Activated CD4-positive, CD25-positive, alpha-beta regulatory T cell treated with anti-CD3 and anti-CD28 coated beads, Interleukin-2, amount 50 U/mL, for 16 hours (primary cell): ENCODE measurements at regions not wholly inside any gene's neighbourhood (a gene's known extent, or its start where the extent isn't known, plus 50 kb on each side); places are given as distances from the start of the nearest gene placed in this dataset.

Experiments used
- DNase-seq: peaks from one replicate; pipeline ENCODE4 v3.0.0-alpha.2; 2020; ENCODE audit warnings: low read depth, low spot score

DNA sequence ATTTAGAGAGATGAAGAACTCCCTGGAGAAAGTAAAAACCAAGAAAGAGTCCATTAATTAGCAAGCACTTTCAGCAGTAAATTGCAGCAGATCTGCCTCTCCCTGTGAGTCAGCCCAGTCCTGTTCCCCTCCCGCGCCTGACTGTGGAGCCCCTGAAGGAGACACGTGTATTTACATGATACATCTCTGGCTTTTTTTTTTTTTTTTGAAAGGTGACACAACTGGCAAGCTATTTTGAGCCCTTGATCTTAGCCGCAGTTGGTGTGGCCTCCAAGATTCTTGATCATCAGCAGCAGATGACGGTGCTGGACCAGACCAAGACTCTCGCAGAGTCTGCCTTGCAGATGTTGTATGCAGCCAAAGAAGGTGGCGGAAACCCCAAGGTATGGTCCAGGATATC, 271.8 kb upstream of the TPM1 start:
- DNase-seq: no peak

DNA sequence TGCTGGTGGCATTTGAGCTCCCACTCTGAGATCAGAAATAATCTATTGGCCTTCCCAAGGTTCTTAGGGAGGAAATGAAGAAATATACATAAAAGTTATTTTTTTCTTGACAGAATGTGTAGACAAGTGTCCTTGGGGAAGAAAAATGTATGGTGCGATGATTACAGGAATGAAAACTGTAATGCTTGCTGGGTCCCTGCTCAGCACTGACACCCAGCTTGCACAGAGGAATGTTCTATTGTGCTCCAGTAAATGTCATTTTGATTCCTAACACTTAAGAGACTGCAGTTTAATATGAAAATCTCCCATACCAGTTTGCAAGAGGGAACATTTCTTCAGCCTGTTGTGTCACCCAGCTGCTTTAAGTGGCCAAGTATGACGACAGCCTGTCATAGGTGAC, 271.3 kb upstream of the TPM1 start:
- DNase-seq: no peak

DNA sequence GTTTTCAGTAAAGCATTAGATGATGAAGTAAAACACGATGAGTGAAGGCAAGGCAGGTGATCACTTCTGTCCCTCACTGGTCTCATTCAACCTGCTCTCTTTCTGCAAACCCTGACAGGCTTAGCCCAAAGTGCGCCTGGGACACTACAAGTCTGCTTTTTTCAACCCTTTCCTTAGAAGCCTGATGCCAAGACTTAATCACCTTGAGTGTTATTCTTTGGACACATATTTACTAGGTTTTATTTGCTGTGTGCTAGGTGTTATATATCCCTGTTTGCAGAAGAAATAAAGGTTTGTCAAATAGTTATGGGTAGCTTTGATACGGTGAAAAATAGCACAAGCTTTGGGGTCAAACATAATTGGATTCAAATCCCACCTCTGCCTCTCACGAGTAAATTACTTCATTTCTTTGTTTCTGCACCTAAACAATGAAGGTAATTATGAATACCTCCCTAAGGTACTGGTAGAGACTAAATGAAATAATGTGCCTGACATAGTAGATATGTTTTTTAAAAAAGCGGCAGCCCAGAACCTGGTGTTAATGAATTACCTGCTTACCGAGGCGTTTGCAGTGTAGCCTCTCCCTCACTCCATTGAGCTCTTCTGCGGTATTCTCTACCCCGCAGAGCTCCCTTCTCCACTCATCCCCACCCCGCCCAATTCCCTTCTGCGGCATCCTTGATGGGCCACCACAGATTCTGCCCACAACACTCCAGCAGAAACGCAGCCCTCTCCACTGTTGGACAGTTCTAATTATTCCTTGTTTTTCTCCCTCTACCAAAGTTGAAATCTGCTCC, 269.0 kb upstream of the TPM1 start:
- no peak for DNase-seq

DNA sequence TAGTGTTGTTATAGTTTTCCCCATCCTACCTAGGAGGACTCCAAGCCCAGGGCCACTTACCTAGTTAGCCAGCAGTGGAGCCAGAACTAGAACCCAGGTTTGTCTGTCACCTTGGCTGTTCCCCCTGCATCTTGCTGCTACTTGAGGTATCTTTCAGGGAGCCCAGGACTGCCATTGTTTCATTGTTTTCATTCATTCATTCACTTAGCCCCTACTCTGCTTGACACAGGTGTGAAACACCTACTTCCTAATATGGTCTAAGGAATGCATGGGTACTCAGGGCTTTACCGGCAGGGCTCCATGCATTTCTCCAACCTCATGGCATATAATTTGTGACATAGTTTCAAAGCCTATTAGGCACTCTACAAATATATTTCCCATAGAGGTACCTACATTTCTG, 266.6 kb upstream of the TPM1 start:
- no peak for DNase-seq

DNA sequence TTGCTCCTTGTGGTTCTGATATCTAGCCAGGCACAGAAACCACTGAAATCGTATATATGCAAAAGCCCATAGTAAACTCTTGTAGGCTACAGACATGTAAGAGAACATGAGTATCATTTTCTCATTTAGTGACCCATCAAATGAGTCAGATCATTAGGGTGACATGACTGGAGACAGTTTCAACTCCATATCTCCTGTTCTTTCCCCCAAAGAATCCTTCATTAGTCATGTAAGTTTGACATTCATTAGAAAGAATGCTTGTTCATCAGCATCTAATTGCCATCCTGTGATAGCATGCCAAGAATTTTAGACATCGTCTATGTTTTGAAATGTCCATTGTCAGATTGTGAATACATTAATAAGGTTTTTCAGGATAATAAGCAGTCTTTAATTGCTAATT, 264.9 kb upstream of the TPM1 start:
- no peak for DNase-seq

DNA sequence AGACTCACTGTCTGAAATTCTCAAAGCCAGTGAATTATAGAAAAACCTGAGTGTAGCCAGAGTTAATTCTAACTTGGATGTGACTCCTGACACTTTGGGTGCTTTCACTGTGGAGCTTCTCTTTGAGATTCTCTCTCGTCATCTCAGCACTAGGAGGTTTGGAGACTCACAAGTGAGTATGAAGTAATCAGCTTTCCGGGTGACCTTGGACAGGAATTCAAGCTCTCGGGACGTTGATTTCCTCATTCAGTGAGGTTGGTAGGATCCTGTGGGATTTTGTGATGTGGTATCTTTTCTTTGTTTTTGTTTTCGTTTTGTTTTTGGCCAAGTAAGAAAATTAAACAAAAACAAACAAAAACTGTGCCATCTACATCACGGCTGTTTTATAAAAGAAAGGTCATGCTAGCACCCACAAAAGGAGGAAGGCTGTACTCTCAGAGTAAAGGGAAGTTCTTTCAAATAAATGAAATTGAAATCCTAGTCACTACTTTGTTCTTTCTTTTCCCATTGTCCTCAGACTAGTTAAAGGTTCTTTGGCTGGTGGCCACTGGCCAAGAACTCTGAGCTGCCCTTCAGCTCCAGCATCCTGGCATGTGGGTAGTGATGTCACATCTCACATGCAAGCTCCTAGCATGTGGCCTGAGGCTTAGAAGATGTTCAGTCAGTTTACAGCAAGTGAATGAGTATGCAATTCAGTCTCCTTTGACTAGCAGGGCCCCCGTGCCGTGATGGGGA, 263.3 kb upstream of the TPM1 start:
- DNase-seq: no peak

DNA sequence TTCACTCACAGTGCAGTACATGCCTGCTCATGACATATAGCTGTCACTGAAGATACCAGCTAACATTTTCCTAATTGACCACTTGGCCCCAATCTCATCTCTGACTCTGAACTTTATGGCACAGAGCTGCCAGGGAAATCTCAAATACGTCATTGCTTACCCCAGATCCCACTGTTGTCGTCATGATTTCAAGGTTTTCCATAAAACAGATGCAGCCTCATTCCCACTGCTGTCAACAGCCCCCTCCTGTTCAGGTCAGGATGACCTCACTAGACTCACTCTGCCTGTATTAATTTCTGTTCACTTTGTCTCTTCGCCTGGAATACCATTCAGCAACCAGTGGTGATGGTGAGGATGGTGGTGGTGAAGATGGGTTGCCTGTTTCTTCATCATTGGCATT, 262.6 kb upstream of the TPM1 start:
- DNase-seq: no peak

DNA sequence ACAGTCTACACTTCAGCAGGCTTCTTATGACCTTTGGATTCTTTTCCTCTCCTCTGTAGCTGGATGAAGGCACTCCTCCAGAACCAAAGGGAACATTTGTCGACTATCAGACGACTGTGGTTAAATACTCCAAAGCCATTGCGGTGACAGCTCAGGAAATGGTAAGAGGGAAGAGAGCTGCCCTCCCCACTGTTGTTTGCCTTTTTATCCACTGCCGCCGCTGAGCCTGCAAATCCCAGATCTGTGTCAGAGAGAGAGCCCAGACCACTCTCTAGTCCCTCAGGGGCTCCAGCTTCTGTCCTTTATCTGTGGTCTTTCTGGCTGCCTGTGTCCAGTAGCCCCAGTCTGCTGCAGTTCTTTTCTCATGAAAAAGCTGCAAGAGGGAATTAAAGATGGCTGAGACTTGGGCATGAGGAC, 261.5 kb upstream of the TPM1 start:
- no peak for DNase-seq

DNA sequence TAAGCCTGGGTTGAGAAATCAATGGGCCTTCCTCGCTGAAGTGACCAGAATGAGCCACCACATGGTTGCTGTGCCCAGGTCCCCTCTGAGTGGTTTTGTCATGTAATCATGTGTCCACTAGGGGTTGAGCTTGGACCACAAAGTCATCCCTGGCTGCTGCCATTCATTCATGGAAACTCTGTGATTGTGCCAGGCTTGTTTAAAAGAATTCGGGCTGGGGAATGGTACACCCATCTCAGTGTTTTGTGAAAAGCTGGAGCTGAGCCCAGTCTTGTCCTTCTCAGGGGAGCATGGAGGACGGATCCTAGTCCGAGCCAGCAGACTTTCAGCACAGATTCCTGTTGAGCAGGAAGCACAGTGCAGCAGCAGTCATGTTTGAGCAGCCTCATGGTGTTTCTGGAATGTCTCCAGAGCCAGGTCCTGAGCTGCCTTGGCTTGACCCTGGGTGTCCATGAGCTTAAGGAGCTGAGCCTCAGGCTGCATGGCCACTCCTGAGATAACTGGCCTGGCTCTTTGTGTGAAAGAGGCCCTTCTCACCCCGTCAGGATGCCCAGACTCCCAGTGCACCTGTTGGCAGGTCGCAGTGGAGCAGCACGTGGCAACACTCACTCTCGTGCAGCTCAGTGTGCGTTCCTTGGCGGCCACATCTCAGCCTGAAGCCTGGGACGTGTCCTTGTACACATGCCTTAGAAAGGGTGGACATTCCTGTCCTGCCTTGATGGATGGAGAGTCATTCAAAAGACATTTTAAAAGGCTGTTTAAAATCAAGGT, 260.3 kb upstream of the TPM1 start:
- no peak for DNase-seq

DNA sequence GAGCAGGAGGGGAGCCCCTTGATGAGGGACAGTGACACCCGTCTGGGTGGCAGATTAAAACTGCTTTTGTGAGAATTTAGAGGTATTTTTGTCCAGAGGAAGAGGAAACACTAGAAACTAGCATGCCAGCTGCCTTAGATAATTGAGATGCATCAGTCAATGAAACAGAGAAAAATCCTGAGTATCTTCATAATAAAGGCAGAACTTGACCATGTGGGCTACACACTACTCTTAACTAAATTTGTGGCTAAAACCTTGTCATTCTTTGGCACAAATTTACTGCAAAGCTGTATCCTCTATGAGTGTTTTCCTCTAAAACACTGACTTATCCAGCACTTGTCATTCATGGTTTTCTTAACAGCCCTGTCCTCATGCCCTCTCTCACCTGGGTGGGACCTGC, 259.7 kb upstream of the TPM1 start:
- DNase-seq: no peak

DNA sequence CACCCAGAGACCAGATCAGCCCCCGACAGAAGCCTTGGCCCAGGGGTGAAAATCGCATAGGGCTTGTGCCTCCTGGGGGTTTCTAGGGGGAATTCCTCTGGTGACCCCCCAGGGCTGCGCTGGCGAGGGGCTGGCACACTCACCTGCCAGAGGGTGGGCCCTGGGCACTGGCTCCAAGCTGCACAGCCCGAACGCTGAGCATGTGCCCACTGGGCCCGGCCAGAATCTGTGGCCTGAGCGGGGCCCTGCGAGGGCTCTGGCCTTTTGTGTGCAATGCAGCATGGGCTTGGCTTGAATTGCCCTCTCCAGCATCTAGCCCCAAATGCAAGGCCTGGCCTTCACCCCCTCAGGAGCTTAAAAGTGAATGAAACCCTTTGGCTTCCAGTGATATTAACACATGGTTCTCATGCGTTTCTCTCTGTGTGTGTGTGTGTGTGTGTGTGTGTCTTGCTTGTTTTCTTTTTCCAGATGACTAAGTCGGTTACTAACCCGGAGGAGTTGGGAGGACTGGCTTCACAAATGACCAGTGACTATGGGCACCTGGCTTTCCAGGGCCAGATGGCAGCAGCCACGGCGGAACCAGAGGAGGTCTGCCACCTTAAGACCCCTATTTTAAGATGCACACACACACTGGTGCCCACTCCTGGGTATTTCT, 259.1 kb upstream of the TPM1 start:
- no peak for DNase-seq

DNA sequence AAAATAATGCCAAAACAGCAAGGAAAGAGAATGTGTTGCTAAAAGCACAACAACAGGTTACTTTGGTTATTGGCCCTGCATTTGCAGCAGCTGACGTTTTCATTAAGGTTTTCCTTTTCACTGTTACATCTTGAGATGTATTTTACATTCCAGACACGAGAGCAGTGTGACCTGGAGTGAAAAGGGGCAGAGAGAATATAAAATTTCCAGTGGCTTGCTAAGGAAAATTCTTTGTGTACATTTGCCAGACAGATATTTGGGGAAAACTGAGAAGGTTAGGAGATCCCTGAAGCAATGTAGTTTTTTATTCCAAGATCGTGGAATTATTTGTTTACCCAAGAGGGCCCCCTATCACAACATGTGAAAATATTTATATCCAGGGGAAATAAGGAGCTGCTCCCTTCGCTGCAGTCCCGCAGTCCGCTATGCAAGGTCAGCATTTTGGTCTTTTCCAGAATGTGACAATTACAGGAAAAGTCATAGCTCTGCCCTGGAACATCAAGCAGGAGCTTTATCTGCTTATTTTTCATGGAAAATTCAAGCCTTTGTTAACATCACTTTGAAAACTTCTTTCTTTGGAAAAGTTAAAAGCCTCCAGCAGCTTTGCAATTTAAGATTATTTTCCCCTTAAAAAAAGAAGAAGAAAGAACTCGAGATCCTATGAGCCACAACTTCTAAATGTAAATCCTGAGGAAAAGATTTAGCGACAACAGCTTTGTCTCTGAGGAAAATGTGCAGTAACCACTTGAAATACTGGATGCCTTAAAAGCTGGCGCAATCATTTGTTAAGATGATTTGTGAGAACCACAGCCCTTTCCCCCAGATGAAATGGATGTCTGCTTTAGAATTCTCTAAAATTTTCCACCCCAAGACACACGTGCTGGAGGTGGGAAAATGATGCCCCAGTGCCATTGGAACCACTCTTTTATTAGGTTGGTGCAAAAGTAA, 256.4 kb upstream of the TPM1 start:
- no peak for DNase-seq

DNA sequence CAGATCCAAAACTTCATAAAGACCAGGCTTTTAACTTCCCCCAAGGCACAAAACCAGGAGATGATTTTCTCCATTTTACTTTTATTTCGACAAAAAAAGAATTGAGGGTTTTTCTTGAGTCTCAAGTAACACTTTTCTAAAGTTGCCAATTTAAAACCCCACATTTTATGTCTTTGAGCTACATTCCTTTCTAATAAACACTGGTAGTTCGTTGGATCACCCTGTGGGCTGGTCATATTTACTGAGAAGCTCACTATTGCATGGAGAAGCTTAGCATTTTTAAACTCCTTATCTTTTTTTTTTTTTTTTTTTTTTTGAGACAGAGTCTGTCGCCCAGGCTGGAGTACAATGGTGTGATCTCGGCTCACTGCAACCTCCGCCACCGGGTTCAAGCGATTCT, 255.1 kb upstream of the TPM1 start:
- DNase-seq: no peak

DNA sequence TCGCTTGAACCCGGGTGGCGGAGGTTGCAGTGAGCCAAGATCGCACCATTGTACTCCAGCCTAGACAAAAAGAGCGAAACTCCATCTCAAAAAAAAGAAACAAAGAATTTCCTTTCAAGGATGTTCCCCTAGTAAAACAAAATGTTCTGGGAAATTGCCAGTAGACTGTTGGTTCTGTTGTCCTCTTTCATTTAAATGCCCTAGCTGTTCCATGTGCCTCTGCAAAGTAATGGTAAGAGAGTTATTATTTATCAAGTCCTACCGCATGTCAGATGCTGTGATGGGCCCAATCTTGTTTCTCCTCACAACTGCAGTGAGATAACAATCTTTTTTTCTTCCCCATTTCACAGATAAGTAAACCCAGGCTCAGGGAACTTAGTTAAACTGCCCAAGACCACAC, 254.3 kb upstream of the TPM1 start:
- DNase-seq: no peak

DNA sequence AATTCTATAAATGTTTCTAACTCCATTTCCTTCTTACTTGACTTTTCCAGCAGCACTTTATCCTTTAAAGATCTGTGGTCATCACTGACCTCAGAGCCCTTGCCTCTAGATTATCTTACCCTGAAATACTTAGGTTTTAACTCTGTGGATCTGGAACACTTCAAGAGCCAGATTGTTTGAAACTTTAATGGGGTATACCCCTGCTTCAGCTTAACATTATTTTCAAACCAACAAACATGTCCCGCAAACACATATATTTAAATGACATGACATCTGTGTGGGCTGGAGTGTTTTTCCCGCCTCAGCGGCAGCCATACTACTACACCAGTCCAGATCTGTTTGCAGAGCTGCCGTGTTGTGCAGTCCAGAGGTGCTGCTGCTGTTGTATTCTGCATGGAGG, 252.0 kb upstream of the TPM1 start:
- no peak for DNase-seq

DNA sequence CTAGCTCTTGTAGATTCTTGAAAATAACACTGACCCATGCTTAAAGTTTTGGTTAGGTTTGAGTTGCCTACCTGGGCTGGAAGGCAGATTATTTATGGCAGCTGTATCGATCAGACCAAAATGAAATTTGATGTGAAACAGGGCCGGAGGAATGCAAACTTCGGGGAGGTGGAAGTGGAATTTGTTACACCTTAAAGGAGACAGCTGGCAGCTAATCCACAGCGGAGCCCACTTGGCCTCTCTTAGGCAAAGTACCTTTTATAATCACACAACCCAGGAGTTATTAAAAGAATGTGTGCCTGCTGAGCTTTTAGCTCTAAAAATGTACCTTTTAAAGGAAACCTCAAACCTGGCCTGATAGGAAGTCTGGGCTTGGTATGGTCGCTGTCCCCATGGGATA, 250.9 kb upstream of the TPM1 start:
- no peak for DNase-seq

DNA sequence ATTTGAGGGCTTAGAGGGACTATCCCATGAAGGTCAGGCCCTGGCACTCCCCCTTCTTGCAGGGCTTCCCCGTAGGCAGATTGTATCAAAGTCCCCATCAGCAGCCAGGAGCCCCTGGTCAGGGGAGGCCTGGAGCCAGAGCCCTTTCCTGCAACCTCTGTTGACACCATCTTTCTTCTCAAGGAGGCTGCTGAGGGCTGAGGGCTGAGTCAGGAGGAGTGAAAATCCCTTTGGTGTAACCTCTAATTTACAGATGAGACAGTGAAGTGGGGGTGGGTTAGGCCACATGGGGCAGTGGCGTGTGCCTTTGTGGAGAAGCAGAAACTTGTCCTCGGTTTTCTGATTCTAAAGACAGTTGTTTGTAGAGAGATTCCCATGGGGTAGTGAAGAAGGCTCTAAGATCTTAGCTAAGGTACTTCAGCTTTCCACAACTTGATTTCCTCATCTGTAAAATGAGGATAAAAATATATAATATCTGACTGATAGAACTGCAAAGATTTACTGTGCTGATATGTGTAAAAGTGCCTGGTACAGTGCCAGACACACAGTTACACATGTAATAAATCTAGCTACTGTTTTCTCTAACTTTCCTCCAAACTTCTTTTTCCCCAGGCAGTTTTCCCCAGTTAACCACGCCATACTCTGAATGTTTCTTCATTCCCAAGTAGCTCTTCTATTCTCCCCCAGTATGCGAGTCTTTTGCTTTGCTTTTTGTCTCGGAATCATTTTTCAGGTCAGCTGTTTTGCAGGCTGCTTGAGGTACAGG, 249.4 kb upstream of the TPM1 start:
- DNase-seq: no peak

DNA sequence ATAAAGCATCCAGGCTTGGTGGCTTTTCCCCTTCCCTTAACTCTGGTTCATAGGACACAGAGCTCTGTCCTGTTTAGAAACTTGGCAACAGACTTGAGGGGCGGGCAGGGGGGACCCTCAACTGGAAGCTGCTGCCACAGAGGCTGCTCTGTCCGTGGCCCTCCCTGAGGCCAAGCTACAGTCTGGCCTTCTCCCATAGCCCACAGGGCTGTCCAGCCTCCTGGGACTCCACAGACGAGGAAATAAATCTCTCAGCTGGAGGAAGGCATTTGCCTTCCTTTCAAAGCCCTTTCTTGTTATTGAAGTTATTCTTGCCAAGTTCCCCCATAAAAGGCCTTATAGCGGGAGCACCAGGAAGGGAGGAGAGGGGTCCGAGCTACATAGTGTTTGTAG, 248.8 kb upstream of the TPM1 start:
- DNase-seq: no peak

DNA sequence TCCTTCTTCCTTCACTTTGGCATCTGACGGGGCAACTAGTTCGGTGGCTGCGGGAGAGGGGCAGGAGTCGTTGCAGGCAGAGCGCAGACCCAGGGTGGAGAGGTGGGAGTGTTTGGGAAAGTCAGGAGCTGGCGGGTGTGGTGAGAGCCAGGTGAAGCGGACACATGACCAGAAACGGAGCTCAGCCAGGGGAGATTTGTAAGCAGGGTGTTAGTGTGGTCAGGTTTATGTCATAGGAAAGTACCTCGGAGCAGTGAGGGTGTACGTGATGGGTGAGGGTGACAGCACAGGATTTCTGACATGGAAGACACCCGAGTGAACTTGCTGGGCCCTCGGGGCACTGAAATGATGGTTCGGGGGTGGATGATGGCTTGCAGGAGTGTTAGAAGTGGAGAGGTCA, 247.4 kb upstream of the TPM1 start:
- DNase-seq: no peak
